ENCODE measurements at regions not wholly inside any gene's neighbourhood (a gene's known extent, or its start where the extent isn't known, plus 50 kb on each side); places are given as distances from the start of the nearest gene placed in this dataset.

GRCh38 chrX:22634751-22635150 is 362.0 kb downstream of the CBLL2 start:
- H3K36me3 ChIP-seq (ENCODE audit: control insufficient read depth in 2 of 2, insufficient read depth in 1 of 2, low read length in 2 of 2): no peaks in the 10 kb centered on the region
- no peaks in the 10 kb centered on the region for H3K4me1 ChIP-seq (ENCODE audit: control insufficient read depth, insufficient read depth, low read length)
- CTCF ChIA-PET: interaction anchor here (0.6 kb wide), 1 partner anchor 113 kb away, joined by 4 read pairs; no protein-coding TSS in a partner anchor
- POLR2A ChIA-PET: no interaction called here
- no peaks in the 10 kb centered on the region for H3K9me3 ChIP-seq (ENCODE audit: control insufficient read depth, insufficient read depth, low read depth, low read length)
- H3K4me3 ChIP-seq (ENCODE audit: low read depth, low read length): no peak overlapping the region
- no peak for TF ChIP-seq ZBTB10 (tag by site-specific recombination; IDR thresholded peaks at IDR 0.05)
- TF ChIP-seq ZBTB26 (tag by site-specific recombination; optimal IDR thresholded peaks at IDR 0.05): no peak
- TF ChIP-seq ZNF366 (tag by site-specific recombination; conservative IDR thresholded peaks at IDR 0.05): no peak
- no peak for TF ChIP-seq ZEB2 (tag by site-specific recombination; IDR thresholded peaks at IDR 0.05)
- TF ChIP-seq ZNF112 (tag by site-specific recombination; IDR thresholded peaks at IDR 0.05): no peak
- no peak for TF ChIP-seq MEIS1 (CRISPR knock-in tag; IDR thresholded peaks at IDR 0.05; ENCODE audit: borderline replicate concordance)
- no peak for TF ChIP-seq ZNF558 (tag by site-specific recombination; IDR thresholded peaks at IDR 0.05)
- TF ChIP-seq PATZ1 (tag by site-specific recombination; IDR thresholded peaks at IDR 0.05): no peak
- TF ChIP-seq ZNF248 (tag by site-specific recombination; IDR thresholded peaks at IDR 0.05): no peak
- TF ChIP-seq AEBP2 (tag by site-specific recombination; IDR thresholded peaks at IDR 0.05; ENCODE audit: borderline replicate concordance): no peak
- no peak overlapping the region for H3K27ac ChIP-seq (ENCODE audit: extremely low read depth, low read depth, low read length)

GRCh38 chrX:22648281-22648680 is 351.5 kb upstream of the DDX53 start:
- Histone ChIP-seq H3K4me1 (ENCODE audit: control insufficient read depth, insufficient read depth, low read length) (no peaks in the 10 kb centered on the region), H3K9me3 (ENCODE audit: control insufficient read depth, insufficient read depth, low read depth, low read length) (no peaks in the 10 kb centered on the region), H3K4me3 (ENCODE audit: low read depth, low read length) (no peak overlapping the region), H3K27ac (ENCODE audit: extremely low read depth, low read depth, low read length) (no peak overlapping the region), H3K36me3 (ENCODE audit: control insufficient read depth in 2 of 2, insufficient read depth in 1 of 2, low read length in 2 of 2) (no peaks in the 10 kb centered on the region)
- ChIA-PET POLR2A (no interaction called here), CTCF (no interaction called here)
- TF ChIP-seq ZNF76 (tag by site-specific recombination; IDR thresholded peaks at IDR 0.05; ENCODE audit: borderline replicate concordance, low read depth) (no peak), KLF8 (tag by site-specific recombination; IDR thresholded peaks at IDR 0.05) (no peak), MZF1 (tag by site-specific recombination; IDR thresholded peaks at IDR 0.05; ENCODE audit: borderline replicate concordance) (no peak), ELK4 (IDR thresholded peaks at IDR 0.05; ENCODE audit: borderline replicate concordance, low read depth, low read length) (no peak), ZNF626 (tag by site-specific recombination; IDR thresholded peaks at IDR 0.05) (no peak), ZNF514 (tag by site-specific recombination; IDR thresholded peaks at IDR 0.05) (no peak), ZNF548 (tag by site-specific recombination; IDR thresholded peaks at IDR 0.05) (no peak), GLIS1 (tag by site-specific recombination; IDR thresholded peaks at IDR 0.05) (no peak), ZNF155 (tag by site-specific recombination; IDR thresholded peaks at IDR 0.05) (no peak), ZNF2 (tag by site-specific recombination; IDR thresholded peaks at IDR 0.05) (no peak), OSR2 (tag by site-specific recombination; IDR thresholded peaks at IDR 0.05) (no peak), ZNF175 (tag by site-specific recombination; IDR thresholded peaks at IDR 0.05) (no peak), ZNF16 (tag by site-specific recombination; IDR thresholded peaks at IDR 0.05; ENCODE audit: low read depth) (no peak), ZNF138 (tag by site-specific recombination; IDR thresholded peaks at IDR 0.05; ENCODE audit: borderline replicate concordance) (no peak), ZNF280C (tag by site-specific recombination; IDR thresholded peaks at IDR 0.05) (no peak), ZNF776 (tag by site-specific recombination; IDR thresholded peaks at IDR 0.05; ENCODE audit: borderline replicate concordance) (no peak)

Data from HEK293 (cell line).